Fibroblast of skin of right biceps (primary cell): ENCODE measurements at regions not wholly inside any gene's neighbourhood (a gene's known extent, or its start where the extent isn't known, plus 50 kb on each side); places are given as distances from the start of the nearest gene placed in this dataset.
A peak's percentile ranks its signal among the peaks of the same experiment; 100 is the strongest.

Source experiments
- DNase-seq: peaks from one replicate; pipeline ENCODE4 v3.0.0-alpha.2; 2013

- DNase-seq = no peak
Measured at GRCh38 chr3:77869423-77869822, 829.5 kb downstream of the ROBO2 start.

- no peak for DNase-seq
Measured at GRCh38 chr3:77871436-77871835, 831.5 kb downstream of the ROBO2 start.

DNA sequence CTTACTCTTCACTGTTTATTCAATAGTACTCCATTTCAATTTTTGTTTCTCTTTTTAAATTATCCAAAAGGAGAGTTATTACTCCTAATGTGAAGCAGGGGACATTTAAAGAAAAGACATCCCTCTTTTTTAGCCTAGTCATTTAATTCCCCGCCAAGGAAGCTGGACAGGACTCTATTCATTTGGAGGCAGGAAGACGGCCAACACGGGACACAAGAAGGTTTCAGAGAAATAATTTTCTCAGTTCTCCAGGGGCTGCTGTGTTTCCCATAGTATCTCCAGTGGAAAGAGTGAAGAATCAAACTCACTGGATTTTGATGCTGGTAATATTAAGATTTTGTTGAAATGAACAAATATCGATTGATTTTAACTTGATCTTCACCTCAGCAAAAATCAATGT is 833.7 kb downstream of the ROBO2 start:
- DNase-seq = no peak

DNA sequence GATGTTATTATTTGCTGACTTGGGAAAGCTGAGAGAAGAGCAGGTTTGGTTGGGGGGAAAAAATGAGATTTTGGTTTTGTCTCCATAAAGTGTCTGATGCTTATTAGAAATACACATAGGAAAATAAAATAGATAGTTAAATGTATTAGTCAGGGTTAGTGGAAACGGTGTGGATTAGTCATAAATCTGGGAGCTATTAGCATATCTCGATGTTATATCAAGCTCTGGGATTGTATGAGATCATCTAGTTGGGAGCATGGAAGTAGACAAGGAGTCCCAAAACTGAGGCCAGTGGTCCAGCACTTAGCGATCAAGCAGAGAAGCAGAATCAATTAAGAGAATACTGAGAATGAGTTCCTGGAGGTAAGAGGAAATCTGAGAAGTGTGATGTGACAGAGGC is 845.5 kb downstream of the ROBO2 start:
- peak; percentile 58 for DNase-seq

- peak; percentile 34 for DNase-seq
Measured at GRCh38 chr3:77887611-77888010, 847.7 kb downstream of the ROBO2 start.

GRCh38 chr3:77889616-77890015 is 849.7 kb downstream of the ROBO2 start:
- DNase-seq = no peak

GRCh38 chr3:77898621-77899020 is 858.7 kb downstream of the ROBO2 start:
- no peak for DNase-seq

DNA sequence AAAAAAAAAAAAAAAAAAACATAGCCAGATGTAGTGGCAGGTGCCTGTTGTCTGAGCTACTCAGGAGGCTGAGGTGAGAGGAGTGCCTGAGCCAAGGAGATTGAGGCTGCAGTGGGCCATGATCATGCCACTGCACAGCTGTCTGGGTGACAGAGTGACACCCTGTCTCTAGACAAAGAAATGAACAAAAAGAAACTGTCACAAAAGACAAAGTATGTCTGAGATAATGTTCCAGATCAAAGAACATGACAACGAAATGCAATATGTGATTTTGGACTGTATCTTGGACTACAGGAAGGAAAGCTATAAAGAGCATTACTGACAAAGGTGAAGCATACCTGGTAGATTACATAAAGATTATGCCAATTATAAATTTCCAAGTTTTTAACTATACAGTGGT is 862.8 kb downstream of the ROBO2 start:
- no peak for DNase-seq

GRCh38 chr3:77906102-77906709 is 866.3 kb downstream of the ROBO2 start:
- peak; percentile 14 for DNase-seq

DNA sequence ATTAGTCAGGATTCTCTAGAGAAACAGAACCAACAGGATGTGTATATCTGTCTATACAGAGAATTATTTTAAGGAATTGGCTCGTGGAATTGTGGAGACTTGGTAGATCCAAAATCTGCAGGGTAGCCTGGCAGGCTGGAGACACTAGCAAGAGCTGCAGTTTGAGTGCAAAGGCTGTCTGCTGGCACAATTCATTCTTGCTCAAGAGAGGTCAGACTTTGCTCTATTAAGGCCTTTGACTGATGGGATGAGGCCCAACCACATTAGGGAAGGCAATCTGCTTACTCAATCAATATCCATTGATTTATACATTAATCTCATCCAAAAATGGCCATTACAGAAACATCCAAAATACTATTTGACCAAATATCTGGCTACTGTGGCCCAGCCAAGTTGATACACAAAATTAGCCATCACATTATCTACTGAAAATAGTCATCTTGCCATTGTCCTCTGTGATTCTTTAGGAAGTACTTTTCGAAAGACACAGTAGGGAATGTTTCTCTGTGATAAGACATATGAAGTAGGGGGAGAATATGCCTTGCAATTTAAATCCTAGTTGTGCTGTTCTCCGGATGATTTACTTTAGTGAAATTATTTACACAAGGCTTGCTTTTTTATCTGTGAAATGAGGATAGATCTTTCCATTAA is 873.8 kb downstream of the ROBO2 start:
- no peak for DNase-seq

- DNase-seq = no peak
Measured at GRCh38 chr3:77915336-77915735, 875.4 kb downstream of the ROBO2 start.

DNA sequence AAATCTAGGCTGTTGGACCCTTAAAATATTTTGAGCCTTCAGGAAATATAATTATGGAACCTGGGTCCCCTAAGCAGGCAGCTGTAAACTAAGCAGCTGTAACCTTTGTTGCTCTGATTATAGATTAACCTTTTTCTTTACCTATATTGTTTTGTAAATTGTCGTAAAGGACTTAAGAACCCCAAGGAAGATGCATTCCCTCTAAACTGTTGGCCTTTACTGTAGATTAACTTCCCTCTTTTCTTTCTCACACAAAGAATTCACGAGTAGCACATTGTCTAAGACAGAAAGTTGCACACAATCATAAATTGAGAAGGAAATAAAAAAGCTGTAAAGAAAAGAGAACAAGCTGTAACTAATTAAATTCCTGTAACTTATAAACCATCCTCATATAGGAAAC is 877.3 kb downstream of the ROBO2 start:
- DNase-seq = no peak

GRCh38 chr3:77919244-77919643 is 879.3 kb downstream of the ROBO2 start:
- DNase-seq = no peak

GRCh38 chr3:77931255-77932009 is 891.5 kb downstream of the ROBO2 start:
- peak; percentile 46 for DNase-seq

DNA sequence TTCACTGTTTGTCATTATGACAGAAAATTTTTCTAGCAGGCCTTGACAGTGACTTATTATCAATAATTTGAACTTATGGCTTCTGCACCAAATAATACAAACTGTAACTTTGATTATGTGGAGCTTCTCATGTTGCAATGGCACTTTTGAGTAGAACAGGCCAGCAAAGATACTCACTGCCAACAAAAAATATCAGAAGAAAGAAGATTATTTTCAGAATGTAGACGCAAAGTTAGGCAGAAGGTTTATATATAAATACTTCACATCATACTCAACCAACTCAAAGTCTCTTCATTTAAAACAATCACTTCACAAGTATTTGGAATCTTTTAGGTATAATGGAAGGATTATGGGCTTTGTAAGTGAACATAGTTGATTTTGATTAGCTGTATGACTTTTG is 893.0 kb downstream of the ROBO2 start:
- no peak for DNase-seq

DNA sequence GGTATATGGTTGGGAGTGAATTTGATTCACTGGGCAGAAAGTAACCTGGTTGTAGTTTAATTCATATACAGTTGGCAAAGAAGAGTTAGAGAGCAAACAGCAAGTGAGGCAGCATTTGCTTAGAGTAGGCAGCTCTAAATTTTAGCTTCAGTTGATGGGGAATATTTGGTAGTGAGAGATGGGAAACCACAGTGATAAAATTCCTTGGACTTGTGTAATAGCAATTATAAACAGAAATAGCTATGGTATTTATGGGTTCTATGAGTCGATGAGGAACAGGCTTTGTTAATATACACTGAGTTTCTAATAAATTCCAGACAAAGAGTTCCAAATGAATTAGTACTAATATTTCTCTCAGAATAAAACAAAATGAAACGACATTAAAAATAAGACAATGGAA is 894.0 kb downstream of the ROBO2 start:
- peak; percentile 40 for DNase-seq

DNA sequence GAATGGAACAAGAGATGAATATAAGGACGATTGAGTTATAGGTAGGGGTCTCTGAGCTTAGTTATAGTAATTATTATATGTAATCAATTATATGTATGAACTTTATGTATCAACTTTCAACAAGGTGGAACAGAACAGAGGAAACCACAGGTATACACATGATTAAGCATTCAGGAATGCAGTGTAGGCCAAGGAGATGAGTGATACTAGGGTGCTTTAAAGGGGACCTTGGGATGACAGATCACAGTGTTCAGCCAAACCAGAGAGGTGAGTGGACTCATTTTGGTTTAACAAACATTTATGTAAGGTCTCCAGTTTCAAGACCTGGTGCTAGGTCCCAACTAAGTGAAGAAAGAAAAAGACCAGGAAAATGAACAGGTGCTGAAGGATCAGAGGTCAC is 895.5 kb downstream of the ROBO2 start:
- no peak for DNase-seq

- peak; percentile 12 for DNase-seq
Measured at GRCh38 chr3:77939726-77940125, 899.8 kb downstream of the ROBO2 start.

GRCh38 chr3:77943598-77943997 is 903.7 kb downstream of the ROBO2 start:
- no peak for DNase-seq

DNA sequence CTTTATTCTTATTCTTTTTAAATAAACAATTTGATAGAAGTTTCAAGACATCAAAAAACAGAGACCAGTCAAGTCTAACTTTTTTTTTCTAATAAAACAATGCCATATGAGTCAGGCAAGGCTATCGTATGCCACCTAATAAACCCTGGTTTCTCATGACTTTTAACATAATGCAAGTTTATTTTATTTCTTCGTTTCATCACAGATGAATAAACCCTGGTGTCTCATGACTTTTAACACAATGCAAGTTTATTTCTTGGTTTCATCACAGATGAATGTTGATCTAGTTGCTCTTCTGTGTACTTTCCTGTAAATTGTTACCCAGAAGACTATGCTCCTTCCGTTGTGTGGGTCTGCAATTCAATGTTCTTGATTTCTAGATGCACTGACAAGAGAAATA is 905.4 kb downstream of the ROBO2 start:
- no peak for DNase-seq

DNA sequence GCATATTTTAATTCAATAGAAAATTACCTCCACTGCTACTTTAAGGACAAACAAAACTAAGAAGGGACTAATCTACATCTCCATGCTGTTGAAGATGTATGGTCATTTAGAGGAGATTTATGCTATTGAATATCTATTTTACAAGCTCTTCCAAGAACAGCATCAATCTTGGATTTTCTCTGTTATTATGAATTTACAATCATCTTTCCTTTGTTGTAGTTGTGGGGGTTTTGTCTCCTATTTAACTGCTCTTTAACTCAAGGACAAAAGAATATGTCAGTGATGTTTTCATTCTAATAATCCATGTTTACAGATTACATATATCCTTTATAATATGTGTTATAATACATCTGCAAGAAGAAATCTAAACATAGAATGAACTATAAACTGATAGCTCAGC is 907.8 kb downstream of the ROBO2 start:
- no peak for DNase-seq

DNA sequence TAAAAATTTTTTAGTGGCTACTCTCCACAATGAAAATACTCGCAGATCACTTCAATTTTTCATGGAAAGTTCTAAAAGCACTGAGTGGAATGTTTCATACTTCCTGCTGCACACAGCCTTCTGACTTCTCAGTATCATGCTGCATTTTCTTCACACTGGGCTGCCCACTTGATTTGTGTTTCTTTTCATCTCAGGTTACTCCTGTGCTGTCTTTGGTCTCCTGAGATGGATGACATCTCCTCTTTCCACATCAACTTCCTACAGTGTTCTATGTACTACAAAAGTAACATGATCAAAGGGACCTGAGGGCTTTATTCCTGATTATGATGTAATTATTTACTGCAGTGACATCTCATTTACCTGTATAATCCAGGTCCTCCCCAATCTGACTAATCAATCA is 927.7 kb downstream of the ROBO2 start:
- no peak for DNase-seq

DNA sequence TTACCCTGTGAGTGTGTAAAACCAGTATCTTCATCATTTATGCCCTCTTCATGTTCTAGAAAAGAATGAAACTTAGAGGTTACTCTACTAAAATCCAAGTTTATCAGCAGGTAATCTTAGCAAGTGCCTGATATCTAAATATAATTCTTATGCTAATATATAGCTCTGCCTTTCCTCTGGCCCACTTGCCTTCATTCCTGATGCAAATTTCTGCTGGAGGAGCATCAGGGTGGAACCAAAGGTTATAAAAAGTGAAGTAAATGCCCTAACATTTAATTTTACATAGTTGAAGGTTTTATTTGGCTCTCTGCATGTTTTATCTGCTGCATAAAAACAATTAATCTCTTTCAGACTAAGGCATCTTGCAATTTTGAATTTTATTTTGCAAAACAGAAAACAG is 936.2 kb downstream of the ROBO2 start:
- no peak for DNase-seq

- no peak for DNase-seq
Measured at GRCh38 chr3:78003090-78003489, 963.2 kb downstream of the ROBO2 start.
